ENCODE measurements at regions not wholly inside any gene's neighbourhood (a gene's known extent, or its start where the extent isn't known, plus 50 kb on each side); places are given as distances from the start of the nearest gene placed in this dataset.
A peak's percentile ranks its signal among the peaks of the same experiment; 100 is the strongest.

DNA sequence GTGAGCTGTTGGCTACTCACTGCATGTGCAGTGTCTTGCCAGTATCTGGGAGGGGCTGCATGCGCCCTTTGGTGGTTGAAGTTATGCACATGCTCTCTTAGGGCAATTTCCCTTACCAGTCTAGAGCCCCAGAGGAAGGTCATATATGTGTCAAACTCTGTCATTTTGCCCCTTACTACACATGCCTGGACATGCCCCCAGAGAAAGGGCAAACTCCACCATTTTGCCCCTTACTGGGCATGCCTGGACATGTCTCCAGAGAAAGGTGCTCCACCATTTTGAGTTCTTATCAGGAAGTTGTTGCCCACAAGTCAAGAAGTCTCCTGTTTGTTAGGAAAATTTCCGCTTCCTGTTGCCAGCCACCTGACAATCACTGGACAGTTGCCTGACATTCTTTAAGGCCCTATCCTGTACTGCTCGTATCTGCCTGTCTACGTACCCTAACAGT lies 56.4 kb upstream of the PLAC8 start:
- no peak overlapping the region; the same call in 1 of the 2 replicates for H3K27ac ChIP-seq (ENCODE audit: insufficient read depth, low read length)
- 42% methylated on average over 2 of the region's 4 CpGs; no CpG with 5 or more reads in 1 of the 2 experiments for WGBS, 2 experiments (ENCODE audit: extremely low coverage in 2 of 2, insufficient read length in 1 of 2)
- DNase-seq: no peak
- peak overlapping the region; percentile 74 for H2AK9ac ChIP-seq (replicated peaks; ENCODE audit: low read depth, low read length, poor library complexity)
- H4K20me1 ChIP-seq (ENCODE audit: insufficient read depth, low read length): no peaks in the 10 kb centered on the region
- H3K4ac ChIP-seq (ENCODE audit: low read depth, low read length): peak overlapping the region; percentile 69
- dilution Hi-C loops (cut with HindIII; ENCODE audit: low sequenced_read_pairs, unreplicated experiment): no loop called here
- in situ Hi-C loops (cut with MboI; ENCODE audit: low sequenced_read_pairs): no loop called here
- H2BK20ac ChIP-seq (ENCODE audit: low read depth, low read length): peak overlapping the region; percentile 85
- ChIA-PET CTCF (no interaction called here), POLR2A (ENCODE audit: unreplicated experiment) (no interaction called here)
- no peak for ATAC-seq (ENCODE audit: low read depth)
- H2BK120ac ChIP-seq (ENCODE audit: low read depth, low read length): peak overlapping the region; percentile 80
- H3K14ac ChIP-seq (replicated peaks; ENCODE audit: low read depth, low read length): peak overlapping the region; percentile 72
- TF ChIP-seq RCOR1 (IDR thresholded peaks at IDR 0.05; ENCODE audit: insufficient replicate concordance, low read length) (no peak), MAFK (IDR thresholded peaks at IDR 0.05; ENCODE audit: low read depth, low read length) (no peak)
- H3K56ac ChIP-seq (ENCODE audit: extremely low read depth, insufficient read depth, low read length): no peak overlapping the region
- H3K18ac ChIP-seq (ENCODE audit: low read depth, low read length): peak overlapping the region; percentile 94
- H3K36me3 ChIP-seq (ENCODE audit: control insufficient read depth, insufficient read depth, low read length): no peaks in the 10 kb centered on the region
- intact Hi-C loops (cut with micrococcal nuclease): no loop called here
- no peaks in the 10 kb centered on the region for H3K4me1 ChIP-seq (ENCODE audit: control insufficient read depth, insufficient read depth, low read length)
- H3K9me1 ChIP-seq (ENCODE audit: insufficient read depth, low read length): no peaks in the 10 kb centered on the region
- peak overlapping the region; percentile 93; the same call in 1 of the 2 replicates for H4K5ac ChIP-seq (ENCODE audit: low read depth, low read length)
- peak overlapping the region; percentile 30 for H4K91ac ChIP-seq (ENCODE audit: insufficient read depth, low read depth, low read length)
- H4K8ac ChIP-seq (ENCODE audit: low read depth in 2 of 2, low read length in 2 of 2): peak overlapping the region; percentile 76 to 95; a peak in 3 of 4 replicates
- H2BK15ac ChIP-seq (ENCODE audit: low read depth, low read length): peak overlapping the region; percentile 35; the same call in 1 of the 3 replicates
- peak overlapping the region; percentile 33; the same call in 1 of the 2 replicates for H2AK5ac ChIP-seq (ENCODE audit: low read depth, low read length)
- no TSS peak for BruUV-seq (replicated peaks)
- peak overlapping the region; percentile 29; the same call in 1 of the 2 replicates for H3K23ac ChIP-seq (ENCODE audit: low read depth, low read length)
- H3K9me3 ChIP-seq (ENCODE audit: control insufficient read depth, insufficient read depth, low read length): no peaks in the 10 kb centered on the region
- no peaks in the 10 kb centered on the region for H3K79me1 ChIP-seq (ENCODE audit: low read depth in 1 of 2, low read length in 2 of 2)
- H2BK5ac ChIP-seq (ENCODE audit: low read depth, low read length, poor library complexity, severe bottlenecking): peak overlapping the region; percentile 79
- no peak overlapping the region for H3K4me2 ChIP-seq (ENCODE audit: low read depth, low read length)
- peak overlapping the region; percentile 87 for H2AFZ ChIP-seq (replicated peaks; ENCODE audit: low read length, poor library complexity)
- no peak overlapping the region for H3K4me3 ChIP-seq (ENCODE audit: insufficient read depth, low read depth, low read length)
- no peak overlapping the region for H3K9ac ChIP-seq (ENCODE audit: low read depth, low read length)
- H3K27me3 ChIP-seq (ENCODE audit: control insufficient read depth, insufficient read depth, low read length): peaks cover 2% of the 10 kb centered on the region; the same call in 1 of the 2 replicates

Measured in IMR-90 (cell line).